Prostate gland (tissue), 2 donors: ENCODE measurements at regions not wholly inside any gene's neighbourhood (a gene's known extent, or its start where the extent isn't known, plus 50 kb on each side); places are given as distances from the start of the nearest gene placed in this dataset.

Experiments used
- POLR2A ChIP-seq: fragments of 450-650 bp; IDR thresholded peaks from one replicate; pipeline ENCODE4 v1.6.1; 2016; ENCODE audit warnings: antibody characterized with exemption, mild to moderate bottlenecking
- TF ChIP-seq, protein P1 (sequence below), 4 experiments: fragments of 200-600 bp in 2 of 4; fragments of 450-650 bp in 2 of 4; sonication (generic) in 2 of 4; IDR thresholded peaks; 1 replicate in 3 of 4; 2 replicates in 1 of 4; pipeline ENCODE4 v1.5.1; 2016 to 2019; ENCODE audit warnings: antibody characterized with exemption in 4 of 4, mild to moderate bottlenecking in 2 of 4, moderate library complexity in 2 of 4

GRCh38 chr9:79236466-79236865 is 335.3 kb upstream of the TLE4 start:
- TF ChIP-seq, protein P1, sequence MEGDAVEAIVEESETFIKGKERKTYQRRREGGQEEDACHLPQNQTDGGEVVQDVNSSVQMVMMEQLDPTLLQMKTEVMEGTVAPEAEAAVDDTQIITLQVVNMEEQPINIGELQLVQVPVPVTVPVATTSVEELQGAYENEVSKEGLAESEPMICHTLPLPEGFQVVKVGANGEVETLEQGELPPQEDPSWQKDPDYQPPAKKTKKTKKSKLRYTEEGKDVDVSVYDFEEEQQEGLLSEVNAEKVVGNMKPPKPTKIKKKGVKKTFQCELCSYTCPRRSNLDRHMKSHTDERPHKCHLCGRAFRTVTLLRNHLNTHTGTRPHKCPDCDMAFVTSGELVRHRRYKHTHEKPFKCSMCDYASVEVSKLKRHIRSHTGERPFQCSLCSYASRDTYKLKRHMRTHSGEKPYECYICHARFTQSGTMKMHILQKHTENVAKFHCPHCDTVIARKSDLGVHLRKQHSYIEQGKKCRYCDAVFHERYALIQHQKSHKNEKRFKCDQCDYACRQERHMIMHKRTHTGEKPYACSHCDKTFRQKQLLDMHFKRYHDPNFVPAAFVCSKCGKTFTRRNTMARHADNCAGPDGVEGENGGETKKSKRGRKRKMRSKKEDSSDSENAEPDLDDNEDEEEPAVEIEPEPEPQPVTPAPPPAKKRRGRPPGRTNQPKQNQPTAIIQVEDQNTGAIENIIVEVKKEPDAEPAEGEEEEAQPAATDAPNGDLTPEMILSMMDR (IDR thresholded peaks at IDR 0.05): no peak
- TF ChIP-seq POLR2A: no peak
